ENCODE measurements at regions not wholly inside any gene's neighbourhood (a gene's known extent, or its start where the extent isn't known, plus 50 kb on each side); places are given as distances from the start of the nearest gene placed in this dataset.

- CTCF ChIA-PET, result no interaction called here
- ATAC-seq (ENCODE audit: low read depth), result no peak
- Histone ChIP-seq H4K20me1 (ENCODE audit: control insufficient read depth, insufficient read depth, low read length, poor library complexity, severe bottlenecking) (no peaks in the 10 kb centered on the region), H3K9ac (ENCODE audit: low read length) (no peak overlapping the region), H3K4me3 (ENCODE audit: control extremely low read depth in 1 of 5, extremely low read depth in 1 of 5, insufficient read depth in 1 of 5, low read depth in 2 of 5, low read length in 4 of 5) (no peak overlapping the region), H3K36me3 (replicated peaks in 1 of 2; ENCODE audit: control extremely low read depth in 1 of 2, control insufficient read depth in 1 of 2, extremely low read depth in 1 of 2, insufficient read depth in 2 of 2, low read length in 1 of 2) (no peaks in the 10 kb centered on the region), H3K27me3 (replicated peaks in 1 of 4; ENCODE audit: control extremely low read depth in 1 of 4, control insufficient read depth in 3 of 4, insufficient read depth in 4 of 4, low read length in 3 of 4) (peaks cover 0 to 4% (median 0%) of the 10 kb centered on the region in 4 experiments), H2AFZ (ENCODE audit: insufficient read depth, low read depth, low read length, poor library complexity, severe bottlenecking) (no peak overlapping the region), H3K9me3 (ENCODE audit: control extremely low read depth in 1 of 3, control insufficient read depth in 2 of 3, insufficient read depth in 1 of 3, low read length in 2 of 3) (peaks cover 2 to 31% (median 20%) of the 10 kb centered on the region in 3 donors), H3K4me1 (ENCODE audit: control insufficient read depth in 2 of 2, insufficient read depth in 2 of 2, low read length in 2 of 2) (no peaks in the 10 kb centered on the region), H3K27ac (ENCODE audit: low read length in 2 of 2) (no peak overlapping the region), H3K4me2 (replicated peaks; ENCODE audit: low read depth, low read length, poor library complexity, severe bottlenecking) (no peak overlapping the region), H3K79me2 (ENCODE audit: control insufficient read depth, insufficient read depth, low read length) (no peaks in the 10 kb centered on the region)
- Mint-ChIP-seq H3K9me3 (ENCODE audit: insufficient read depth) (peaks cover 9% of the 10 kb centered on the region), H3K4me3 (no peak overlapping the region), H3K27ac (no peak overlapping the region), H3K27me3 (no peaks in the 10 kb centered on the region), H3K4me1 (no peaks in the 10 kb centered on the region)
- POLR2A ChIA-PET, result no interaction called here
- TF ChIP-seq EZH2 (IDR thresholded peaks at IDR 0.05; ENCODE audit: borderline replicate concordance, insufficient read depth, low read depth, low read length, poor library complexity, severe bottlenecking), result no peak
- TF ChIP-seq, protein P1, sequence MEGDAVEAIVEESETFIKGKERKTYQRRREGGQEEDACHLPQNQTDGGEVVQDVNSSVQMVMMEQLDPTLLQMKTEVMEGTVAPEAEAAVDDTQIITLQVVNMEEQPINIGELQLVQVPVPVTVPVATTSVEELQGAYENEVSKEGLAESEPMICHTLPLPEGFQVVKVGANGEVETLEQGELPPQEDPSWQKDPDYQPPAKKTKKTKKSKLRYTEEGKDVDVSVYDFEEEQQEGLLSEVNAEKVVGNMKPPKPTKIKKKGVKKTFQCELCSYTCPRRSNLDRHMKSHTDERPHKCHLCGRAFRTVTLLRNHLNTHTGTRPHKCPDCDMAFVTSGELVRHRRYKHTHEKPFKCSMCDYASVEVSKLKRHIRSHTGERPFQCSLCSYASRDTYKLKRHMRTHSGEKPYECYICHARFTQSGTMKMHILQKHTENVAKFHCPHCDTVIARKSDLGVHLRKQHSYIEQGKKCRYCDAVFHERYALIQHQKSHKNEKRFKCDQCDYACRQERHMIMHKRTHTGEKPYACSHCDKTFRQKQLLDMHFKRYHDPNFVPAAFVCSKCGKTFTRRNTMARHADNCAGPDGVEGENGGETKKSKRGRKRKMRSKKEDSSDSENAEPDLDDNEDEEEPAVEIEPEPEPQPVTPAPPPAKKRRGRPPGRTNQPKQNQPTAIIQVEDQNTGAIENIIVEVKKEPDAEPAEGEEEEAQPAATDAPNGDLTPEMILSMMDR (IDR thresholded peaks at IDR 0.05), result no peak
- 88% methylated on average over 6 of the region's 9 CpGs for WGBS (ENCODE audit: insufficient coverage)
- intact Hi-C loops (cut with micrococcal nuclease), result no loop called here
- no peak for DNase-seq
Measured at GRCh38 chr6:166803471-166803870, 152.9 kb downstream of the RNASET2 start.

GRCh38 chr6:166802401-166802800 is 153.9 kb downstream of the RNASET2 start:
- intact Hi-C loops (cut with micrococcal nuclease), result no loop called here
- ATAC-seq (ENCODE audit: low read depth), result no peak

More at GRCh38 chr6:166802401-166802800, 153.9 kb downstream of the RNASET2 start:
- ChIA-PET POLR2A (interaction anchor here (0.6 kb wide), 1 partner anchor 157 kb away, joined by 3 read pairs; no protein-coding TSS in a partner anchor), CTCF (no interaction called here)
- peaks cover 2 to 25% (median 10%) of the 10 kb centered on the region in 3 donors for H3K9me3 ChIP-seq (ENCODE audit: control extremely low read depth in 1 of 3, control insufficient read depth in 2 of 3, insufficient read depth in 1 of 3, low read length in 2 of 3)
- no peak for TF ChIP-seq EZH2 (IDR thresholded peaks at IDR 0.05; ENCODE audit: borderline replicate concordance, insufficient read depth, low read depth, low read length, poor library complexity, severe bottlenecking)
- H3K4me3 Mint-ChIP-seq, result no peak overlapping the region
- no peaks in the 10 kb centered on the region for H3K4me1 Mint-ChIP-seq
- H3K4me3 ChIP-seq (ENCODE audit: control extremely low read depth in 1 of 5, extremely low read depth in 1 of 5, insufficient read depth in 1 of 5, low read depth in 2 of 5, low read length in 4 of 5), result no peak overlapping the region
- H3K9ac ChIP-seq (ENCODE audit: low read length), result no peak overlapping the region
- DNase-seq, result no peak
- no peaks in the 10 kb centered on the region for H3K36me3 ChIP-seq (replicated peaks in 1 of 2; ENCODE audit: control extremely low read depth in 1 of 2, control insufficient read depth in 1 of 2, extremely low read depth in 1 of 2, insufficient read depth in 2 of 2, low read length in 1 of 2)
- no peaks in the 10 kb centered on the region for H3K4me1 ChIP-seq (ENCODE audit: control insufficient read depth in 2 of 2, insufficient read depth in 2 of 2, low read length in 2 of 2)
- WGBS (ENCODE audit: insufficient coverage), result 100% methylated on average over 3 of the region's 7 CpGs
- H3K4me2 ChIP-seq (replicated peaks; ENCODE audit: low read depth, low read length, poor library complexity, severe bottlenecking), result no peak overlapping the region
- no peak overlapping the region for H3K27ac Mint-ChIP-seq
- H3K79me2 ChIP-seq (ENCODE audit: control insufficient read depth, insufficient read depth, low read length), result no peaks in the 10 kb centered on the region
- H3K27me3 ChIP-seq (replicated peaks in 1 of 4; ENCODE audit: control extremely low read depth in 1 of 4, control insufficient read depth in 3 of 4, insufficient read depth in 4 of 4, low read length in 3 of 4), result peaks cover 0 to 4% (median 0%) of the 10 kb centered on the region in 4 experiments
- no peaks in the 10 kb centered on the region for H3K27me3 Mint-ChIP-seq
- peaks cover 9% of the 10 kb centered on the region for H3K9me3 Mint-ChIP-seq (ENCODE audit: insufficient read depth)
- no peak overlapping the region for H3K27ac ChIP-seq (ENCODE audit: low read length in 2 of 2)
- H2AFZ ChIP-seq (ENCODE audit: insufficient read depth, low read depth, low read length, poor library complexity, severe bottlenecking), result no peak overlapping the region
- no peaks in the 10 kb centered on the region for H4K20me1 ChIP-seq (ENCODE audit: control insufficient read depth, insufficient read depth, low read length, poor library complexity, severe bottlenecking)

All from B cell (primary cell).